ENCODE measurements at regions not wholly inside any gene's neighbourhood (a gene's known extent, or its start where the extent isn't known, plus 50 kb on each side); places are given as distances from the start of the nearest gene placed in this dataset.

- DNase-seq: no peak
Measured at GRCh38 chr20:39333211-39333610, 371.1 kb downstream of the DHX35 start.

GRCh38 chr20:39328347-39328746 is 366.2 kb downstream of the DHX35 start:
- DNase-seq: no peak

- no peak for DNase-seq
Measured at GRCh38 chr20:39326050-39326449, 363.9 kb downstream of the DHX35 start.

GRCh38 chr20:39318911-39319310 is 356.8 kb downstream of the DHX35 start:
- DNase-seq: no peak

- DNase-seq: no peak
Measured at GRCh38 chr20:39312676-39313075, 350.5 kb downstream of the DHX35 start.

- no peak for DNase-seq
Measured at GRCh38 chr20:39311851-39312506, 349.8 kb downstream of the DHX35 start.

GRCh38 chr20:39310363-39310995 is 348.3 kb downstream of the DHX35 start:
- no peak for DNase-seq

GRCh38 chr20:39309458-39309857 is 347.3 kb downstream of the DHX35 start:
- no peak for DNase-seq

GRCh38 chr20:39302312-39302711 is 340.2 kb downstream of the DHX35 start:
- no peak for DNase-seq

- DNase-seq: no peak
Measured at GRCh38 chr20:39299783-39300182, 337.6 kb downstream of the DHX35 start.

GRCh38 chr20:39298571-39299506 is 336.7 kb downstream of the DHX35 start:
- no peak for DNase-seq

GRCh38 chr20:39298121-39298520 is 336.0 kb downstream of the DHX35 start:
- DNase-seq: no peak

GRCh38 chr20:39295301-39295700 is 333.2 kb downstream of the DHX35 start:
- no peak for DNase-seq

- DNase-seq: no peak
Measured at GRCh38 chr20:39294137-39294725, 332.1 kb downstream of the DHX35 start.

GRCh38 chr20:39292193-39292736 is 330.1 kb downstream of the DHX35 start:
- no peak for DNase-seq

- no peak for DNase-seq
Measured at GRCh38 chr20:39291301-39291700, 329.2 kb downstream of the DHX35 start.

GRCh38 chr20:39290575-39290974 is 328.4 kb downstream of the DHX35 start:
- DNase-seq: no peak

- no peak for DNase-seq
Measured at GRCh38 chr20:39289831-39290230, 327.7 kb downstream of the DHX35 start.

GRCh38 chr20:39289316-39289715 is 327.2 kb downstream of the DHX35 start:
- no peak for DNase-seq

GRCh38 chr20:39283464-39283863 is 321.3 kb downstream of the DHX35 start:
- DNase-seq: no peak

- DNase-seq: no peak
Measured at GRCh38 chr20:39282619-39283092, 320.5 kb downstream of the DHX35 start.

- no peak for DNase-seq
Measured at GRCh38 chr20:39280875-39281274, 318.7 kb downstream of the DHX35 start.

- no peak for DNase-seq
Measured at GRCh38 chr20:39278230-39278788, 316.2 kb downstream of the DHX35 start.

Data from bone marrow (tissue), 2 donors.